CD4-positive, alpha-beta T cell treated with Interleukin-1 beta for 1 hour (primary cell): ENCODE measurements at regions not wholly inside any gene's neighbourhood (a gene's known extent, or its start where the extent isn't known, plus 50 kb on each side); places are given as distances from the start of the nearest gene placed in this dataset.
"Not testable (repeated sequence)": the region's sequence is repeated elsewhere in the genome, so short reads cannot be mapped to it uniquely, and the experiment has no call there.

Experiments
- DNase-seq, 2 donors: peaks; one replicate each; pipeline ENCODE4 v3.0.0-alpha.2; 2020 to 2022

GRCh38 chr10:9254353-9254752 lies 1199.9 kb downstream of the GATA3 start:
- DNase-seq = no peak

GRCh38 chr10:9260690-9261089 lies 1206.2 kb downstream of the GATA3 start:
- DNase-seq = no peak

- no peak for DNase-seq
Observed at GRCh38 chr10:9262770-9263169, 1208.3 kb downstream of the GATA3 start.

- DNase-seq = no peak
Observed at GRCh38 chr10:9268176-9268575, 1213.7 kb downstream of the GATA3 start.

- not testable (repeated sequence) for DNase-seq
Observed at GRCh38 chr10:9273126-9273833, 1218.8 kb downstream of the GATA3 start.

- no peak for DNase-seq
Observed at GRCh38 chr10:9274206-9274755, 1219.8 kb downstream of the GATA3 start.

- DNase-seq = no peak
Observed at GRCh38 chr10:9275861-9276260, 1221.4 kb downstream of the GATA3 start.

GRCh38 chr10:9285690-9286089 lies 1231.2 kb downstream of the GATA3 start:
- DNase-seq = no peak

GRCh38 chr10:9289811-9290210 lies 1235.3 kb downstream of the GATA3 start:
- DNase-seq = no peak

GRCh38 chr10:9291081-9291480 lies 1236.6 kb downstream of the GATA3 start:
- DNase-seq = no peak

GRCh38 chr10:9294132-9294663 lies 1239.7 kb downstream of the GATA3 start:
- no peak for DNase-seq

GRCh38 chr10:9294865-9295264 lies 1240.4 kb downstream of the GATA3 start:
- no peak for DNase-seq

- DNase-seq = no peak
Observed at GRCh38 chr10:9296190-9296589, 1241.7 kb downstream of the GATA3 start.

GRCh38 chr10:9297580-9297979 lies 1243.1 kb downstream of the GATA3 start:
- DNase-seq = no peak

- no peak for DNase-seq
Observed at GRCh38 chr10:9299966-9300365, 1245.5 kb downstream of the GATA3 start.

- no peak for DNase-seq
Observed at GRCh38 chr10:9301148-9301547, 1246.7 kb downstream of the GATA3 start.

GRCh38 chr10:9301554-9301953 lies 1247.1 kb downstream of the GATA3 start:
- no peak for DNase-seq

GRCh38 chr10:9302140-9302746 lies 1247.8 kb downstream of the GATA3 start:
- DNase-seq = peak; percentile 1 to 56

GRCh38 chr10:9305018-9305655 lies 1250.6 kb downstream of the GATA3 start:
- DNase-seq = peak in 1 of 2 donors; percentile 23

GRCh38 chr10:9311702-9312499 lies 1257.4 kb downstream of the GATA3 start:
- no peak for DNase-seq

- no peak for DNase-seq
Observed at GRCh38 chr10:9315292-9315691, 1260.8 kb downstream of the GATA3 start.

GRCh38 chr10:9331583-9332008 lies 1277.1 kb downstream of the GATA3 start:
- peak in 1 of 2 donors; percentile 50 for DNase-seq

- DNase-seq = no peak
Observed at GRCh38 chr10:9334270-9334669, 1279.8 kb downstream of the GATA3 start.
